K562 (cell line): ENCODE measurements at regions not wholly inside any gene's neighbourhood (a gene's known extent, or its start where the extent isn't known, plus 50 kb on each side); places are given as distances from the start of the nearest gene placed in this dataset.

ENCODE experiments used
- BRF1 ChIP-seq: IDR thresholded peaks from 3 replicates; pipeline ENCODE4 v1.6.1; 2011; ENCODE audit warnings: borderline replicate concordance, mild to moderate bottlenecking; ENCODE audit not compliant: insufficient read length; ENCODE audit errors: extremely low read depth
- IFI16 ChIP-seq: fragments of 250-450 bp; sonication (Bioruptor Pico); IDR thresholded peaks from 2 replicates; pipeline ENCODE4 v2.1.2; 2022; ENCODE audit warnings: mild to moderate bottlenecking, inconsistent platforms
- MAZ ChIP-seq, 2 experiments: fragments of 450-650 bp in 1 of 2; sonication (generic) in 1 of 2; formaldehyde crosslinking; IDR thresholded peaks in 1 of 2; conservative IDR thresholded peaks in 1 of 2; 2 replicates each; pipeline versions ENCODE4 v1.4.0 to v1.5.0; 2020; ENCODE audit warnings: mild to moderate bottlenecking in 1 of 2, missing genetic modification reagents in 1 of 2
- TF ChIP-seq, protein P1 (sequence below): fragments of 450-650 bp; IDR thresholded peaks from 2 replicates; pipeline ENCODE4 v1.6.1; 2016; ENCODE audit warnings: mild to moderate bottlenecking, moderate library complexity
- TF ChIP-seq, protein P2 (sequence below): IDR thresholded peaks from 2 replicates; pipeline ENCODE4 v1.6.1; 2014; ENCODE audit warnings: antibody characterized with exemption

DNA sequence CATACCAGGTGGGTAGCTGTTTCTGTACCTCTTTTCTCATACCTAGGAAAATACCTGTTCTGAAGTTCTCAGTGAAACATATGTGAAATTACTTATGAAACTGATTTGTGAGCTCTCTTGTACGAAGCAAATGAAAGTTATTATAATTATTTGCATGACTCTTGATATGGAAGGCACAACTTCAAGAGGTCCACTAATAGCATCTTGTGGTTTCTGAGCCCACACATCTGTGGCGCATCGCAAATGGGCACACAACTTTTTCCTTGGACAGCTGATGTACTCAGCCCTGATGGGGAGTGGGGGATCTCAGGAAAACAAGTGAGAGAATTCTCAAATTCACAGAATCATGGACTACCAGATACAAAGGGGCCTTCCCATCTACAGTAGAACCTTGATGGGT is 432.3 kb downstream of the CD83 start (continued):
- TF ChIP-seq, protein P1, sequence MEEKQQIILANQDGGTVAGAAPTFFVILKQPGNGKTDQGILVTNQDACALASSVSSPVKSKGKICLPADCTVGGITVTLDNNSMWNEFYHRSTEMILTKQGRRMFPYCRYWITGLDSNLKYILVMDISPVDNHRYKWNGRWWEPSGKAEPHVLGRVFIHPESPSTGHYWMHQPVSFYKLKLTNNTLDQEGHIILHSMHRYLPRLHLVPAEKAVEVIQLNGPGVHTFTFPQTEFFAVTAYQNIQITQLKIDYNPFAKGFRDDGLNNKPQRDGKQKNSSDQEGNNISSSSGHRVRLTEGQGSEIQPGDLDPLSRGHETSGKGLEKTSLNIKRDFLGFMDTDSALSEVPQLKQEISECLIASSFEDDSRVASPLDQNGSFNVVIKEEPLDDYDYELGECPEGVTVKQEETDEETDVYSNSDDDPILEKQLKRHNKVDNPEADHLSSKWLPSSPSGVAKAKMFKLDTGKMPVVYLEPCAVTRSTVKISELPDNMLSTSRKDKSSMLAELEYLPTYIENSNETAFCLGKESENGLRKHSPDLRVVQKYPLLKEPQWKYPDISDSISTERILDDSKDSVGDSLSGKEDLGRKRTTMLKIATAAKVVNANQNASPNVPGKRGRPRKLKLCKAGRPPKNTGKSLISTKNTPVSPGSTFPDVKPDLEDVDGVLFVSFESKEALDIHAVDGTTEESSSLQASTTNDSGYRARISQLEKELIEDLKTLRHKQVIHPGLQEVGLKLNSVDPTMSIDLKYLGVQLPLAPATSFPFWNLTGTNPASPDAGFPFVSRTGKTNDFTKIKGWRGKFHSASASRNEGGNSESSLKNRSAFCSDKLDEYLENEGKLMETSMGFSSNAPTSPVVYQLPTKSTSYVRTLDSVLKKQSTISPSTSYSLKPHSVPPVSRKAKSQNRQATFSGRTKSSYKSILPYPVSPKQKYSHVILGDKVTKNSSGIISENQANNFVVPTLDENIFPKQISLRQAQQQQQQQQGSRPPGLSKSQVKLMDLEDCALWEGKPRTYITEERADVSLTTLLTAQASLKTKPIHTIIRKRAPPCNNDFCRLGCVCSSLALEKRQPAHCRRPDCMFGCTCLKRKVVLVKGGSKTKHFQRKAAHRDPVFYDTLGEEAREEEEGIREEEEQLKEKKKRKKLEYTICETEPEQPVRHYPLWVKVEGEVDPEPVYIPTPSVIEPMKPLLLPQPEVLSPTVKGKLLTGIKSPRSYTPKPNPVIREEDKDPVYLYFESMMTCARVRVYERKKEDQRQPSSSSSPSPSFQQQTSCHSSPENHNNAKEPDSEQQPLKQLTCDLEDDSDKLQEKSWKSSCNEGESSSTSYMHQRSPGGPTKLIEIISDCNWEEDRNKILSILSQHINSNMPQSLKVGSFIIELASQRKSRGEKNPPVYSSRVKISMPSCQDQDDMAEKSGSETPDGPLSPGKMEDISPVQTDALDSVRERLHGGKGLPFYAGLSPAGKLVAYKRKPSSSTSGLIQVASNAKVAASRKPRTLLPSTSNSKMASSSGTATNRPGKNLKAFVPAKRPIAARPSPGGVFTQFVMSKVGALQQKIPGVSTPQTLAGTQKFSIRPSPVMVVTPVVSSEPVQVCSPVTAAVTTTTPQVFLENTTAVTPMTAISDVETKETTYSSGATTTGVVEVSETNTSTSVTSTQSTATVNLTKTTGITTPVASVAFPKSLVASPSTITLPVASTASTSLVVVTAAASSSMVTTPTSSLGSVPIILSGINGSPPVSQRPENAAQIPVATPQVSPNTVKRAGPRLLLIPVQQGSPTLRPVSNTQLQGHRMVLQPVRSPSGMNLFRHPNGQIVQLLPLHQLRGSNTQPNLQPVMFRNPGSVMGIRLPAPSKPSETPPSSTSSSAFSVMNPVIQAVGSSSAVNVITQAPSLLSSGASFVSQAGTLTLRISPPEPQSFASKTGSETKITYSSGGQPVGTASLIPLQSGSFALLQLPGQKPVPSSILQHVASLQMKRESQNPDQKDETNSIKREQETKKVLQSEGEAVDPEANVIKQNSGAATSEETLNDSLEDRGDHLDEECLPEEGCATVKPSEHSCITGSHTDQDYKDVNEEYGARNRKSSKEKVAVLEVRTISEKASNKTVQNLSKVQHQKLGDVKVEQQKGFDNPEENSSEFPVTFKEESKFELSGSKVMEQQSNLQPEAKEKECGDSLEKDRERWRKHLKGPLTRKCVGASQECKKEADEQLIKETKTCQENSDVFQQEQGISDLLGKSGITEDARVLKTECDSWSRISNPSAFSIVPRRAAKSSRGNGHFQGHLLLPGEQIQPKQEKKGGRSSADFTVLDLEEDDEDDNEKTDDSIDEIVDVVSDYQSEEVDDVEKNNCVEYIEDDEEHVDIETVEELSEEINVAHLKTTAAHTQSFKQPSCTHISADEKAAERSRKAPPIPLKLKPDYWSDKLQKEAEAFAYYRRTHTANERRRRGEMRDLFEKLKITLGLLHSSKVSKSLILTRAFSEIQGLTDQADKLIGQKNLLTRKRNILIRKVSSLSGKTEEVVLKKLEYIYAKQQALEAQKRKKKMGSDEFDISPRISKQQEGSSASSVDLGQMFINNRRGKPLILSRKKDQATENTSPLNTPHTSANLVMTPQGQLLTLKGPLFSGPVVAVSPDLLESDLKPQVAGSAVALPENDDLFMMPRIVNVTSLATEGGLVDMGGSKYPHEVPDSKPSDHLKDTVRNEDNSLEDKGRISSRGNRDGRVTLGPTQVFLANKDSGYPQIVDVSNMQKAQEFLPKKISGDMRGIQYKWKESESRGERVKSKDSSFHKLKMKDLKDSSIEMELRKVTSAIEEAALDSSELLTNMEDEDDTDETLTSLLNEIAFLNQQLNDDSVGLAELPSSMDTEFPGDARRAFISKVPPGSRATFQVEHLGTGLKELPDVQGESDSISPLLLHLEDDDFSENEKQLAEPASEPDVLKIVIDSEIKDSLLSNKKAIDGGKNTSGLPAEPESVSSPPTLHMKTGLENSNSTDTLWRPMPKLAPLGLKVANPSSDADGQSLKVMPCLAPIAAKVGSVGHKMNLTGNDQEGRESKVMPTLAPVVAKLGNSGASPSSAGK = no peak
- TF ChIP-seq BRF1 (no peak), IFI16 (CRISPR knock-in tag) (no peak), MAZ (CRISPR knock-in tag; conservative IDR thresholded peaks at IDR 0.05 in 1 of 2, IDR thresholded peaks at IDR 0.05 in 1 of 2) (no peak)
- TF ChIP-seq, protein P2, sequence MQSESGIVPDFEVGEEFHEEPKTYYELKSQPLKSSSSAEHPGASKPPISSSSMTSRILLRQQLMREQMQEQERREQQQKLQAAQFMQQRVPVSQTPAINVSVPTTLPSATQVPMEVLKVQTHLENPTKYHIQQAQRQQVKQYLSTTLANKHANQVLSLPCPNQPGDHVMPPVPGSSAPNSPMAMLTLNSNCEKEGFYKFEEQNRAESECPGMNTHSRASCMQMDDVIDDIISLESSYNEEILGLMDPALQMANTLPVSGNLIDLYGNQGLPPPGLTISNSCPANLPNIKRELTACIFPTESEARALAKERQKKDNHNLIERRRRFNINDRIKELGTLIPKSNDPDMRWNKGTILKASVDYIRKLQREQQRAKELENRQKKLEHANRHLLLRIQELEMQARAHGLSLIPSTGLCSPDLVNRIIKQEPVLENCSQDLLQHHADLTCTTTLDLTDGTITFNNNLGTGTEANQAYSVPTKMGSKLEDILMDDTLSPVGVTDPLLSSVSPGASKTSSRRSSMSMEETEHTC = no peak
- TF ChIP-seq, all 486 proteins: peak for 0
